ENCODE measurements at regions not wholly inside any gene's neighbourhood (a gene's known extent, or its start where the extent isn't known, plus 50 kb on each side); places are given as distances from the start of the nearest gene placed in this dataset.

- no peaks in the 10 kb centered on the region for H3K4me1 ChIP-seq (ENCODE audit: control insufficient read depth, insufficient read depth, low read length)
- H3K9ac ChIP-seq (ENCODE audit: low read depth, low read length) = no peak overlapping the region
- H3K27me3 ChIP-seq (ENCODE audit: control insufficient read depth, insufficient read depth, low read length) = no peaks in the 10 kb centered on the region
- no peaks in the 10 kb centered on the region for H3K9me3 ChIP-seq (ENCODE audit: control insufficient read depth, insufficient read depth, low read length)
- H3K27ac ChIP-seq (ENCODE audit: low read depth, low read length) = no peak overlapping the region
- H3K36me3 ChIP-seq (ENCODE audit: control insufficient read depth, insufficient read depth, low read length) = no peaks in the 10 kb centered on the region
- no peak overlapping the region for H3K4me3 ChIP-seq (ENCODE audit: low read depth, low read length)
Measured at GRCh38 chr12:19988948-19989347, 379.4 kb upstream of the PDE3A start.

DNA sequence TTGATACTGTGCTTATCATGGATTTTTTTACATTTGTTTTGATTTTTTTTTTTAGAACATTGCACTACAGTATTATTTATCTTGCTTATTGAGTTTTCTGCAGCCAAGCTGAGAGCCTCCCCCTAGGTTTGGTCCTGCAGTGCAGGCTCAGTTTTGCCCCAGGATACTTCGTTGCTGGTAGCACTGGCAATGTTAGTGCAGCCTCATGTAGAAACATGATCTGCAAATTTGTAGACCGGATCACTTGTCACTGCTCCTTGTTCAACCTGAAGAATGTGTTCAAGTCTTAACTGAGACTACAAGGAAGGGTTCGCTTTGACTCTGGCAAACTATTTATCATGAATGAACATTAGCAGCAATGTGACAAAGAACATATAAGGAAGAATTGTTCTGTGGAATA lies 377.2 kb upstream of the PDE3A start:
- no peaks in the 10 kb centered on the region for H3K9me3 ChIP-seq (ENCODE audit: control insufficient read depth, insufficient read depth, low read length)
- H3K27ac ChIP-seq (ENCODE audit: low read depth, low read length) = no peak overlapping the region
- H3K9ac ChIP-seq (ENCODE audit: low read depth, low read length) = no peak overlapping the region
- no peaks in the 10 kb centered on the region for H3K4me1 ChIP-seq (ENCODE audit: control insufficient read depth, insufficient read depth, low read length)
- no peak overlapping the region for H3K4me3 ChIP-seq (ENCODE audit: low read depth, low read length)
- H3K27me3 ChIP-seq (ENCODE audit: control insufficient read depth, insufficient read depth, low read length) = no peaks in the 10 kb centered on the region
- H3K36me3 ChIP-seq (ENCODE audit: control insufficient read depth, insufficient read depth, low read length) = no peaks in the 10 kb centered on the region

GRCh38 chr12:19992311-19992710 lies 376.0 kb upstream of the PDE3A start:
- no peaks in the 10 kb centered on the region for H3K27me3 ChIP-seq (ENCODE audit: control insufficient read depth, insufficient read depth, low read length)
- H3K27ac ChIP-seq (ENCODE audit: low read depth, low read length) = no peak overlapping the region
- no peaks in the 10 kb centered on the region for H3K4me1 ChIP-seq (ENCODE audit: control insufficient read depth, insufficient read depth, low read length)
- no peaks in the 10 kb centered on the region for H3K36me3 ChIP-seq (ENCODE audit: control insufficient read depth, insufficient read depth, low read length)
- no peak overlapping the region for H3K9ac ChIP-seq (ENCODE audit: low read depth, low read length)
- H3K9me3 ChIP-seq (ENCODE audit: control insufficient read depth, insufficient read depth, low read length) = no peaks in the 10 kb centered on the region
- no peak overlapping the region for H3K4me3 ChIP-seq (ENCODE audit: low read depth, low read length)

DNA sequence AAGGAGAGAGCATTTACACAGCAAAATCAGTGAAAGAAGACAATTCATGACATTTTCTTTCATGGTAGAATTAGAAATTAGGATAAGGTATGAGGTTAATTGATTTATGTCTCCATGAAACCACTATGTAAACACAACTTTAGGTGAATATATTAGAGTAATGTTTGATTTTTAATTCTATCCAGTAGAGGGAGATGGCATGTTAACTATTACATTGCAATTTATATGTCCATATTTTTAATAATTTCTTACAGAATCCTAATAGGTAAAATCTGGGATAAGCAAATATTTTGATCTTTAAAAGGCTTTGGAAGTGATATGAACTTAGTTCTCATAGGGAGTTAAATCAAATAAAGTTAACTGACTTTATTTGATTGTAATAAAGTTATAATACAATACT lies 373.4 kb upstream of the PDE3A start:
- Histone ChIP-seq H3K9ac (ENCODE audit: low read depth, low read length) (no peak overlapping the region), H3K27ac (ENCODE audit: low read depth, low read length) (no peak overlapping the region)

DNA sequence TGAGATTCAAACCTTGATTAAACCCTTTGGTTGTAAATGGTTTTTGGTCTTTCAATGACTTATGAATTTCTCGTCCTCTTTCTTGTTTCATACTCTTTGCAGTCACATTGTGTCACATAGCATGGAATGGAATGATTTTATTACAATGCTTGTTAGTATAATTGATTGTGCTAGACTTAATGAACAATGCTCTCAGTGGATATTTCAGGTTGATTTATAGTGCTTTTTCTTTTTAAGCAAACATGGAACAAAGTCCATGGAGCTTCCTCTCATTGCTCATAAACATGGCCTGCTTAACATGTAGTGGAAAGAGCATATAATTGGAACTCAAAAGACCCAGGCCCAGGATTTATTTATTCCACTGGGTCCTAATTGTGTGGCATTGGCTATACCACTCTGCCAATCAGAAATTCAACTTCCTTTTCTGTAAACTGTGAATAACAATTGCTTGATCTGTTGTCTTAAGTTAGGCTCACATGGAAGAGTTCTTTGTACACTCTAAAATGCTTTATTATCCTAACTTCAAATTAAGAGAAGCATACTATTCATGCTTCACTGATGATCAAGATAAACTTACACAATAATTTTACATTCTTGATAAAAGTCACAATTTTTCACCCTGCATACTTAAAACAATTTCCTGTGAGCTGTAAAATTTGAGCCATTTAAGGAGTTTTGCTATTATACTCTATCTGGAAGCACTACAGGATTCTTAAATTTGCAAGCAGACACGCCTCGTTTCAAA lies 370.5 kb upstream of the PDE3A start:
- H3K4me3 ChIP-seq (ENCODE audit: low read depth, low read length) = no peak overlapping the region
- no peaks in the 10 kb centered on the region for H3K27me3 ChIP-seq (ENCODE audit: control insufficient read depth, insufficient read depth, low read length)
- H3K9ac ChIP-seq (ENCODE audit: low read depth, low read length) = no peak overlapping the region
- H3K36me3 ChIP-seq (ENCODE audit: control insufficient read depth, insufficient read depth, low read length) = no peaks in the 10 kb centered on the region
- no peaks in the 10 kb centered on the region for H3K4me1 ChIP-seq (ENCODE audit: control insufficient read depth, insufficient read depth, low read length)
- no peaks in the 10 kb centered on the region for H3K9me3 ChIP-seq (ENCODE audit: control insufficient read depth, insufficient read depth, low read length)
- no peak overlapping the region for H3K27ac ChIP-seq (ENCODE audit: low read depth, low read length)

More for the DNA sequence above, 373.4 kb upstream of the PDE3A start:
- no peaks in the 10 kb centered on the region for H3K9me3 ChIP-seq (ENCODE audit: control insufficient read depth, insufficient read depth, low read length)
- no peak overlapping the region for H3K4me3 ChIP-seq (ENCODE audit: low read depth, low read length)
- H3K36me3 ChIP-seq (ENCODE audit: control insufficient read depth, insufficient read depth, low read length) = no peaks in the 10 kb centered on the region
- no peaks in the 10 kb centered on the region for H3K4me1 ChIP-seq (ENCODE audit: control insufficient read depth, insufficient read depth, low read length)
- H3K27me3 ChIP-seq (ENCODE audit: control insufficient read depth, insufficient read depth, low read length) = no peaks in the 10 kb centered on the region

- Histone ChIP-seq H3K27me3 (ENCODE audit: control insufficient read depth, insufficient read depth, low read length) (no peaks in the 10 kb centered on the region), H3K4me3 (ENCODE audit: low read depth, low read length) (no peak overlapping the region), H3K36me3 (ENCODE audit: control insufficient read depth, insufficient read depth, low read length) (no peaks in the 10 kb centered on the region), H3K4me1 (ENCODE audit: control insufficient read depth, insufficient read depth, low read length) (no peaks in the 10 kb centered on the region), H3K9me3 (ENCODE audit: control insufficient read depth, insufficient read depth, low read length) (no peaks in the 10 kb centered on the region), H3K27ac (ENCODE audit: low read depth, low read length) (no peak overlapping the region), H3K9ac (ENCODE audit: low read depth, low read length) (no peak overlapping the region)
Measured at GRCh38 chr12:19998411-19998810, 369.9 kb upstream of the PDE3A start.

DNA sequence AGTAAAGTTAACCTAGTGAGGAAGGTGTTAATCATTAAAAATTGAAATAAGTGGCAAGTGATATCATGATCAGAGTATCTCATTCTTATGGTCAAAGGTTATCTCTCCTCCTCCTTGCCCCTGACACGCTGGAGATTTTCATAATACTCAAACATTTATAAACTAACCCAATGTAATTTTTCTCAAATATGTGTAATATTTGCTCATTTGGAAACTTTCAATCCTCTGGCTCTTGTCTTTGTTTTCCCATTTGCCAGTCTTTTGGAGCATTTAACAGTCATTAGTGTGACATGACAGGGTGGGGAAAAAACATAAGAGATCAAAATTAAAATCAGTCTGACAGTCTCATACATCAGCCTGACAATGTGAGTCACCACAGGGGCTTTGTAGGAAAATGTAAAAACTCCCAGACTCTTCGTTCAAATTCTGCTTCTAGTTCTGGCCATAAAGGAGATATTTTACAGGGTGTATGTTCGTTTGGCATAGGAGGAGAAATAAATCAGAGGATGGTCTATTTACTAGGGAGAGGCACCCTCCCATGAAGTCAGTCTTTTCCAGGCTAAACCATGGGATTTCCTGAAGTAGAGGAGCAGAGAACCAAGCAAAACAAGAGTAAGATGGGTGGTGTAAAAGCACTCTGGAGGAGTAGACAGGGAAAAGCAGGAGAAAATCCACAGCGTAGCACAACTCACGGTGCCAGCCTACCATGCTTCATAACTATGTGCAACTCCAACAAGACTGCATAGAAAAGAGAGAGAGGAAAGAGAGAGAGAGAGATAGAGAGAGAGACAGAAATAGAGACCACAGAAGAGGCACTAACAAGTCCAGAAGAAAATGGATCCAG lies 369.2 kb upstream of the PDE3A start:
- H3K4me1 ChIP-seq (ENCODE audit: control insufficient read depth, insufficient read depth, low read length) = no peaks in the 10 kb centered on the region
- no peak overlapping the region for H3K27ac ChIP-seq (ENCODE audit: low read depth, low read length)
- no peaks in the 10 kb centered on the region for H3K36me3 ChIP-seq (ENCODE audit: control insufficient read depth, insufficient read depth, low read length)
- H3K27me3 ChIP-seq (ENCODE audit: control insufficient read depth, insufficient read depth, low read length) = no peaks in the 10 kb centered on the region
- H3K4me3 ChIP-seq (ENCODE audit: low read depth, low read length) = no peak overlapping the region
- H3K9me3 ChIP-seq (ENCODE audit: control insufficient read depth, insufficient read depth, low read length) = no peaks in the 10 kb centered on the region
- H3K9ac ChIP-seq (ENCODE audit: low read depth, low read length) = no peak overlapping the region

DNA sequence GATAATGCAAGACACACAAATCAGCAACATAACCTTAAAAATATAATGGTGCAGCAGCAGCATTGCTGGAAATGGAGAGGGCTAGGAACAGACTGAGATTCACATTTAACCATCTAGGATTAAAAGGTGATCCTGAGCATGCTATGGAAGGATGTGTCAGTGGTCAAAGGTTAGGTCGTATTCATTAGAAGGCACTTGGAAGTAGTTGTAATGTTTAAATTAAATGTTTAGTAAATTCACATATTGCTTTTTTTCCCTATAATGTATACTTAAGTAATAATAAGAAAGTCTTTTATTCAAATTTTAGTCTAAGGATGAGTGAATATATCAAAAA lies 368.6 kb upstream of the PDE3A start:
- Histone ChIP-seq H3K9me3 (ENCODE audit: control insufficient read depth, insufficient read depth, low read length) (no peaks in the 10 kb centered on the region), H3K27ac (ENCODE audit: low read depth, low read length) (no peak overlapping the region), H3K4me3 (ENCODE audit: low read depth, low read length) (no peak overlapping the region), H3K9ac (ENCODE audit: low read depth, low read length) (no peak overlapping the region), H3K36me3 (ENCODE audit: control insufficient read depth, insufficient read depth, low read length) (no peaks in the 10 kb centered on the region), H3K4me1 (ENCODE audit: control insufficient read depth, insufficient read depth, low read length) (no peaks in the 10 kb centered on the region), H3K27me3 (ENCODE audit: control insufficient read depth, insufficient read depth, low read length) (no peaks in the 10 kb centered on the region)

- Histone ChIP-seq H3K4me3 (ENCODE audit: low read depth, low read length) (no peak overlapping the region), H3K4me1 (ENCODE audit: control insufficient read depth, insufficient read depth, low read length) (no peaks in the 10 kb centered on the region), H3K36me3 (ENCODE audit: control insufficient read depth, insufficient read depth, low read length) (no peaks in the 10 kb centered on the region), H3K9ac (ENCODE audit: low read depth, low read length) (no peak overlapping the region), H3K9me3 (ENCODE audit: control insufficient read depth, insufficient read depth, low read length) (no peaks in the 10 kb centered on the region), H3K27ac (ENCODE audit: low read depth, low read length) (no peak overlapping the region), H3K27me3 (ENCODE audit: control insufficient read depth, insufficient read depth, low read length) (no peaks in the 10 kb centered on the region)
Measured at GRCh38 chr12:20000229-20000849, 368.0 kb upstream of the PDE3A start.

DNA sequence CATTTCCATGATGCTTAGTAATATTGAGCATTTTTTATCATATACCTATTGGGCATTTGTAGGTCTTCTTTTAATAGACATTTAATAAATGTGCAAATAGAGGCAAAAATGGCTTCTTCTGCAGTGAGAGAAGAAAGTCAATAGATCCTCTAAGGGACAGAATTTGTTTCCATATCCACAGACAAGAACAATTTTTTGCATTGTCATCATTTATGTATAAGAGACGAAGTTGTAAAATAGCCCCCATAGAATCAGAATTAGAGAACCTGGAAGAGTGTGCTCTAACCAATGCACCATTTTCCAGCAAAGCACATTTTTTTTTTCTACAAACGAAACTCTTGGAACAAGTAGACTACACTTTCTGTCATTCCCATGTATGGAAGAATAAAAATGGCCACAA lies 365.1 kb upstream of the PDE3A start:
- Histone ChIP-seq H3K9me3 (ENCODE audit: control insufficient read depth, insufficient read depth, low read length) (no peaks in the 10 kb centered on the region), H3K27ac (ENCODE audit: low read depth, low read length) (no peak overlapping the region), H3K9ac (ENCODE audit: low read depth, low read length) (no peak overlapping the region), H3K4me3 (ENCODE audit: low read depth, low read length) (no peak overlapping the region), H3K4me1 (ENCODE audit: control insufficient read depth, insufficient read depth, low read length) (no peaks in the 10 kb centered on the region), H3K36me3 (ENCODE audit: control insufficient read depth, insufficient read depth, low read length) (no peaks in the 10 kb centered on the region), H3K27me3 (ENCODE audit: control insufficient read depth, insufficient read depth, low read length) (no peaks in the 10 kb centered on the region)

DNA sequence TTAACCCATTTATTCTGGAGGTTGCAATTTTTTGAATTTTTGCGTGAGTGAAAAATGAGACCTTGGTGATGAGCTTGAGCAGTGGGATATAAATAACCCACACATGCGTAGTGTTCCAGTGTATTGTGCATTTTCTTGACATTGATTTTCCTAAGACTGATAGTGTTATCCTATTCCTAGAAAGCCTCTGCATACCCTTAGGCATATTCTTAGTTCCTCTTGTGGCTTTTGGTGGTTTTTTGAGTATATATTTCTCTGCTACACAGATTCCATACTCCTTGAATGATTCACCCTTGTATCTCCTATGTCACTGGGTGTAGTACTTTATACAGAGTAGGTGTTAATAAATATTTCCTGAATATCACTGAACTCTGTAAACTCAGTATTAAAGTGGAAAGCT lies 363.4 kb upstream of the PDE3A start:
- Histone ChIP-seq H3K27ac (ENCODE audit: low read depth, low read length) (no peak overlapping the region), H3K4me3 (ENCODE audit: low read depth, low read length) (no peak overlapping the region), H3K27me3 (ENCODE audit: control insufficient read depth, insufficient read depth, low read length) (no peaks in the 10 kb centered on the region), H3K9me3 (ENCODE audit: control insufficient read depth, insufficient read depth, low read length) (peaks cover 4% of the 10 kb centered on the region; the same call in 1 of the 2 replicates), H3K36me3 (ENCODE audit: control insufficient read depth, insufficient read depth, low read length) (no peaks in the 10 kb centered on the region), H3K4me1 (ENCODE audit: control insufficient read depth, insufficient read depth, low read length) (no peaks in the 10 kb centered on the region), H3K9ac (ENCODE audit: low read depth, low read length) (no peak overlapping the region)

All from HUES48 (cell line).